ENCODE measurements at regions not wholly inside any gene's neighbourhood (a gene's known extent, or its start where the extent isn't known, plus 50 kb on each side); places are given as distances from the start of the nearest gene placed in this dataset.

GRCh38 chr3:84744130-84744529 lies 214.7 kb upstream of the CADM2 start:
- Histone ChIP-seq H3K27me3 (ENCODE audit: control insufficient read depth, insufficient read depth, low read length) (no peaks in the 10 kb centered on the region), H3K36me3 (ENCODE audit: control insufficient read depth, insufficient read depth, low read length) (no peaks in the 10 kb centered on the region), H3K4me3 (ENCODE audit: low read depth, low read length) (no peak overlapping the region)
- TF ChIP-seq, protein P1, sequence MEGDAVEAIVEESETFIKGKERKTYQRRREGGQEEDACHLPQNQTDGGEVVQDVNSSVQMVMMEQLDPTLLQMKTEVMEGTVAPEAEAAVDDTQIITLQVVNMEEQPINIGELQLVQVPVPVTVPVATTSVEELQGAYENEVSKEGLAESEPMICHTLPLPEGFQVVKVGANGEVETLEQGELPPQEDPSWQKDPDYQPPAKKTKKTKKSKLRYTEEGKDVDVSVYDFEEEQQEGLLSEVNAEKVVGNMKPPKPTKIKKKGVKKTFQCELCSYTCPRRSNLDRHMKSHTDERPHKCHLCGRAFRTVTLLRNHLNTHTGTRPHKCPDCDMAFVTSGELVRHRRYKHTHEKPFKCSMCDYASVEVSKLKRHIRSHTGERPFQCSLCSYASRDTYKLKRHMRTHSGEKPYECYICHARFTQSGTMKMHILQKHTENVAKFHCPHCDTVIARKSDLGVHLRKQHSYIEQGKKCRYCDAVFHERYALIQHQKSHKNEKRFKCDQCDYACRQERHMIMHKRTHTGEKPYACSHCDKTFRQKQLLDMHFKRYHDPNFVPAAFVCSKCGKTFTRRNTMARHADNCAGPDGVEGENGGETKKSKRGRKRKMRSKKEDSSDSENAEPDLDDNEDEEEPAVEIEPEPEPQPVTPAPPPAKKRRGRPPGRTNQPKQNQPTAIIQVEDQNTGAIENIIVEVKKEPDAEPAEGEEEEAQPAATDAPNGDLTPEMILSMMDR (IDR thresholded peaks at IDR 0.05; ENCODE audit: insufficient read depth, low read length, poor library complexity, severe bottlenecking), result no peak
- no peak for DNase-seq (ENCODE audit: low read depth)

GRCh38 chr3:84755860-84756259 lies 202.9 kb upstream of the CADM2 start:
- no peaks in the 10 kb centered on the region for H3K27me3 ChIP-seq (ENCODE audit: control insufficient read depth, insufficient read depth, low read length)
- no peak for DNase-seq (ENCODE audit: low read depth)
- H3K4me3 ChIP-seq (ENCODE audit: low read depth, low read length), result no peak overlapping the region
- H3K36me3 ChIP-seq (ENCODE audit: control insufficient read depth, insufficient read depth, low read length), result no peaks in the 10 kb centered on the region
- TF ChIP-seq, protein P1 (IDR thresholded peaks at IDR 0.05; ENCODE audit: insufficient read depth, low read length, poor library complexity, severe bottlenecking), result no peak

GRCh38 chr3:84759361-84759760 lies 199.4 kb upstream of the CADM2 start:
- TF ChIP-seq, protein P1 (IDR thresholded peaks at IDR 0.05; ENCODE audit: insufficient read depth, low read length, poor library complexity, severe bottlenecking), result no peak
- H3K36me3 ChIP-seq (ENCODE audit: control insufficient read depth, insufficient read depth, low read length), result no peaks in the 10 kb centered on the region
- no peaks in the 10 kb centered on the region for H3K27me3 ChIP-seq (ENCODE audit: control insufficient read depth, insufficient read depth, low read length)
- H3K4me3 ChIP-seq (ENCODE audit: low read depth, low read length), result no peak overlapping the region
- no peak for DNase-seq (ENCODE audit: low read depth)

DNA sequence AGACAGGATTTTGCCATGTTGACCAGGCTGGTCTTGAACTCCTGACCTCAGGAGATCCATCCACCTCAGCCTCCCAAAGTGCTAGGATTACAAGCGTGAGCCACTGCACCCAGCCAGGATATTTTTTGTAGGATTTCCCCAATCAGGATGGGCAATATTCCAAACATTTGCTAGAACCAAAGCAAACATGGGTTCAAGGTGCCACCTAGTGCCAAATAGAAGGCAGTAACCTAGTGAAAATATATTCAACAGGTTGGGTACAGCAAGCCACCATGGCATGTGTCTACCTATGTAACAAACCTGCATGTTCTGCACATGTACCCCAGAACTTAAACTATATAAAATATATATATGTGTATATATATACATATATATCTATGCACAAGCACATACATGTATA lies 185.9 kb upstream of the CADM2 start:
- Histone ChIP-seq H3K27me3 (ENCODE audit: control insufficient read depth, insufficient read depth, low read length) (no peaks in the 10 kb centered on the region), H3K4me3 (ENCODE audit: low read depth, low read length) (no peak overlapping the region), H3K36me3 (ENCODE audit: control insufficient read depth, insufficient read depth, low read length) (no peaks in the 10 kb centered on the region)
- no peak for DNase-seq (ENCODE audit: low read depth)
- TF ChIP-seq, protein P1 (IDR thresholded peaks at IDR 0.05; ENCODE audit: insufficient read depth, low read length, poor library complexity, severe bottlenecking), result no peak

DNA sequence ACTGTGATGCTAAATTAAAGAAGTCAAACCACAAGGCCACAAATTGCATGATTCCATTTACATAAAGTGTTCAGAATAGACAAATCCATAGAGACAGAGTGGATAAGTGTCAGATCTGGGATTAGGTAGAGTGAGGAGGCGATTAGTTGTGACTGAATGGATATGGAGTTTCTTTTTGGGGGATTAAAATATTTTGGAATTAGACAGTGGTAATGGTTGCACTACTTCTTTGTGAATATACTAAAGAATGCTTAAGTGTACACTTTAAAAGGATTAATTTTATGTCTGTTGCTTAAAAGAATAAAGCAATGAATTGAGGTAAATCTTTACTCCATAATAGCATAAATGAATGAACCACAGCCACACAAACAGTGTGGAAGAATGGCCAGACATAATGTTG lies 175.5 kb upstream of the CADM2 start:
- TF ChIP-seq, protein P1 (IDR thresholded peaks at IDR 0.05; ENCODE audit: insufficient read depth, low read length, poor library complexity, severe bottlenecking), result no peak
- H3K36me3 ChIP-seq (ENCODE audit: control insufficient read depth, insufficient read depth, low read length), result no peaks in the 10 kb centered on the region
- H3K4me3 ChIP-seq (ENCODE audit: low read depth, low read length), result no peak overlapping the region
- no peak for DNase-seq (ENCODE audit: low read depth)
- H3K27me3 ChIP-seq (ENCODE audit: control insufficient read depth, insufficient read depth, low read length), result no peaks in the 10 kb centered on the region

GRCh38 chr3:84789961-84790360 lies 168.8 kb upstream of the CADM2 start:
- no peaks in the 10 kb centered on the region for H3K27me3 ChIP-seq (ENCODE audit: control insufficient read depth, insufficient read depth, low read length)
- H3K36me3 ChIP-seq (ENCODE audit: control insufficient read depth, insufficient read depth, low read length), result no peaks in the 10 kb centered on the region
- TF ChIP-seq, protein P1 (IDR thresholded peaks at IDR 0.05; ENCODE audit: insufficient read depth, low read length, poor library complexity, severe bottlenecking), result no peak
- DNase-seq (ENCODE audit: low read depth), result no peak
- no peak overlapping the region for H3K4me3 ChIP-seq (ENCODE audit: low read depth, low read length)

All from kidney epithelial cell (primary cell).